SK-N-SH treated with all-trans-retinoic acid at 6 μM for 48 hours (cell line): ENCODE measurements at regions not wholly inside any gene's neighbourhood (a gene's known extent, or its start where the extent isn't known, plus 50 kb on each side); places are given as distances from the start of the nearest gene placed in this dataset.

ENCODE experiments used
- ARNTL ChIP-seq: fragments of 450-650 bp; formaldehyde crosslinking; IDR thresholded peaks from 2 replicates; pipeline ENCODE4 v1.5.0; 2020; ENCODE audit warnings: low read depth, mild to moderate bottlenecking, moderate library complexity, borderline replicate concordance
- PATZ1 ChIP-seq: fragments of 250-450 bp; sonication (Bioruptor Pico); IDR thresholded peaks from 2 replicates; pipeline ENCODE4 v1.8.0; 2020; ENCODE audit warnings: mild to moderate bottlenecking, moderate library complexity, borderline replicate concordance
- TCF4 ChIP-seq: fragments of 250-450 bp; sonication (Bioruptor Pico); IDR thresholded peaks from 2 replicates; pipeline ENCODE4 v1.8.0; 2021; ENCODE audit warnings: mild to moderate bottlenecking, moderate library complexity, borderline replicate concordance
- TSHZ2 ChIP-seq: fragments of 250-450 bp; sonication (Bioruptor Pico); IDR thresholded peaks from 2 replicates; pipeline ENCODE4 v1.5.0; 2020; ENCODE audit warnings: mild to moderate bottlenecking, moderate library complexity

- TF ChIP-seq TCF4 (CRISPR knock-in tag) (no peak), TSHZ2 (no peak), ARNTL (CRISPR knock-in tag) (no peak), PATZ1 (CRISPR knock-in tag) (no peak)
Measured at GRCh38 chr10:78166261-78166660, 132.6 kb downstream of the RPS24 start.
